HG03520 (cell line): ENCODE measurements at regions not wholly inside any gene's neighbourhood (a gene's known extent, or its start where the extent isn't known, plus 50 kb on each side); places are given as distances from the start of the nearest gene placed in this dataset.

Experiments
- ATAC-seq: cut with Tn5 transposase; IDR thresholded peaks from one replicate; pipeline ENCODE4 v1.9.1; 2021; ENCODE audit warnings: mild to moderate bottlenecking, moderate library complexity; ENCODE audit not compliant: unreplicated experiment

GRCh38 chr9:81132796-81133195 lies 556.6 kb downstream of the TLE1 start:
- ATAC-seq, result no peak

GRCh38 chr9:81132318-81132717 lies 557.0 kb downstream of the TLE1 start:
- ATAC-seq, result no peak

- ATAC-seq, result no peak
These were observed 560.6 kb downstream of the TLE1 start for GRCh38 chr9:81128701-81129100.

- no peak for ATAC-seq
These were observed 563.8 kb downstream of the TLE1 start for GRCh38 chr9:81125446-81126092.

- ATAC-seq, result no peak
These were observed 565.8 kb downstream of the TLE1 start for GRCh38 chr9:81123526-81123925.

GRCh38 chr9:81122749-81123148 lies 566.6 kb downstream of the TLE1 start:
- ATAC-seq, result no peak

GRCh38 chr9:81119591-81119990 lies 569.8 kb downstream of the TLE1 start:
- ATAC-seq, result no peak

- no peak for ATAC-seq
These were observed 570.9 kb downstream of the TLE1 start for GRCh38 chr9:81118416-81118815.

- ATAC-seq, result no peak
These were observed 572.8 kb downstream of the TLE1 start for GRCh38 chr9:81116340-81117137.

GRCh38 chr9:81113453-81114124 lies 575.8 kb downstream of the TLE1 start:
- peak; percentile 37 for ATAC-seq

GRCh38 chr9:81112627-81113452 lies 576.5 kb downstream of the TLE1 start:
- ATAC-seq, result no peak

GRCh38 chr9:81108821-81109220 lies 580.5 kb downstream of the TLE1 start:
- no peak for ATAC-seq

GRCh38 chr9:81108391-81108790 lies 581.0 kb downstream of the TLE1 start:
- no peak for ATAC-seq

GRCh38 chr9:81103597-81104471 lies 585.5 kb downstream of the TLE1 start:
- ATAC-seq, result no peak

- no peak for ATAC-seq
These were observed 592.1 kb downstream of the TLE1 start for GRCh38 chr9:81097131-81097847.

- no peak for ATAC-seq
These were observed 592.7 kb downstream of the TLE1 start for GRCh38 chr9:81096625-81097024.

- no peak for ATAC-seq
These were observed 597.3 kb downstream of the TLE1 start for GRCh38 chr9:81092057-81092456.

GRCh38 chr9:81088341-81088740 lies 601.0 kb downstream of the TLE1 start:
- ATAC-seq, result no peak

- ATAC-seq, result no peak
These were observed 602.9 kb downstream of the TLE1 start for GRCh38 chr9:81086416-81086815.
